Upper lobe of left lung (tissue), 4 donors: ENCODE measurements at regions not wholly inside any gene's neighbourhood (a gene's known extent, or its start where the extent isn't known, plus 50 kb on each side); places are given as distances from the start of the nearest gene placed in this dataset.

Experiments
- POLR2AphosphoS5 ChIP-seq, 2 donors: sonication (generic); formaldehyde crosslinking; IDR thresholded peaks; one replicate each; pipeline ENCODE4 v1.5.1; 2017; ENCODE audit warnings: antibody characterized with exemption in 2 of 2
- TF ChIP-seq, protein P1 (sequence below), 6 experiments: fragments of 450-650 bp in 4 of 6; fragments of 200-600 bp in 2 of 6; sonication (generic) in 2 of 6; IDR thresholded peaks; one replicate each; pipeline ENCODE4 v1.5.1; 2016 to 2019; ENCODE audit warnings: antibody characterized with exemption in 6 of 6

GRCh38 chr1:37299216-37299615 lies 175.2 kb upstream of the ZC3H12A start:
- TF ChIP-seq, protein P1, sequence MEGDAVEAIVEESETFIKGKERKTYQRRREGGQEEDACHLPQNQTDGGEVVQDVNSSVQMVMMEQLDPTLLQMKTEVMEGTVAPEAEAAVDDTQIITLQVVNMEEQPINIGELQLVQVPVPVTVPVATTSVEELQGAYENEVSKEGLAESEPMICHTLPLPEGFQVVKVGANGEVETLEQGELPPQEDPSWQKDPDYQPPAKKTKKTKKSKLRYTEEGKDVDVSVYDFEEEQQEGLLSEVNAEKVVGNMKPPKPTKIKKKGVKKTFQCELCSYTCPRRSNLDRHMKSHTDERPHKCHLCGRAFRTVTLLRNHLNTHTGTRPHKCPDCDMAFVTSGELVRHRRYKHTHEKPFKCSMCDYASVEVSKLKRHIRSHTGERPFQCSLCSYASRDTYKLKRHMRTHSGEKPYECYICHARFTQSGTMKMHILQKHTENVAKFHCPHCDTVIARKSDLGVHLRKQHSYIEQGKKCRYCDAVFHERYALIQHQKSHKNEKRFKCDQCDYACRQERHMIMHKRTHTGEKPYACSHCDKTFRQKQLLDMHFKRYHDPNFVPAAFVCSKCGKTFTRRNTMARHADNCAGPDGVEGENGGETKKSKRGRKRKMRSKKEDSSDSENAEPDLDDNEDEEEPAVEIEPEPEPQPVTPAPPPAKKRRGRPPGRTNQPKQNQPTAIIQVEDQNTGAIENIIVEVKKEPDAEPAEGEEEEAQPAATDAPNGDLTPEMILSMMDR (IDR thresholded peaks at IDR 0.05), result no peak
- TF ChIP-seq POLR2AphosphoS5 (IDR thresholded peaks at IDR 0.05), result no peak
